NCI-H1694 (cell line): ENCODE measurements at regions not wholly inside any gene's neighbourhood (a gene's known extent, or its start where the extent isn't known, plus 50 kb on each side); places are given as distances from the start of the nearest gene placed in this dataset.

Experiments
- DNase-seq: peaks from one replicate; lab custom pipeline; 2025; lab: John Stamatoyannopoulos, UW

GRCh38 chr17:12376276-12376675, 289.4 kb upstream of the MYOCD start:
- DNase-seq: no peak

GRCh38 chr17:12386225-12386624, 279.5 kb upstream of the MYOCD start:
- DNase-seq: no peak

DNA sequence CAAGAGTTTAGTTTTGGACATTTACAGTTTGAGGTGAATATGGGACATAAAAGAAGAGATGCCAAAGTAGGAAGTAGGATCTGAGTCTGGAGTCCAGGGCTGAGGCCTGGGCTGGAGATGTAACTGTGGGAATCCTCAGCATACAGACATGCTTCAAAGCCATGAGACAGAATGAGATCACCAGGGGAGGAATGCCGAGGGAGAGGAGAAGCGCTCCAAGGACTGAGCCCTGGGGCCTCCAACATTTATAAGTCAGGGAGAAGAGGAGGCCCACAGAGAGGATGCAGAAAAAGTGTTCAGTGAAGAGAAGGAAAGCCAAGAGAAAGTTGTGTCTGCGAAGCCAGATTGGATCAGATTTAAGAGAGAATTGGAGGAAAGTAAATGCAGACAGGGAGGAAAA, 277.5 kb upstream of the MYOCD start:
- DNase-seq: no peak

DNA sequence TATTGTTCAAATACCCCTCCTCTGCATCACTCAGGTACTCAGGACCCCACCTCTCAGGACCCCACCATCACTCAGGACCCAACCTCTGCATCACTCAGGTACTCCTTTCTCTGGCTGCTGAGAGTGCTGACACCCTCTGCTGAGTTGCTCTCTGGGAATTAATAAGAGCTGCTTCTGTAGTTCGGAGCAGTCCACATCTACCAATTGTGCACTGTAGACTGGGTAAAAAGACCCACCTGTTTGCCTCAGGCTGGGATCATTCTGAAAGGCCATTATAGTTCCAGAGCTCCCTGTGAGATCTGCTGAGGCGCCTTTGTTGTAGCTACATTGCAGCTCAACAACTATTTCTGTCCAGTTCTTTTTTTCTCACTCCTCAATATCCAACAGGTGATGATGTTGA, 276.3 kb upstream of the MYOCD start:
- DNase-seq: no peak

GRCh38 chr17:12390631-12391030, 275.1 kb upstream of the MYOCD start:
- no peak for DNase-seq

GRCh38 chr17:12391468-12391867, 274.2 kb upstream of the MYOCD start:
- no peak for DNase-seq

- peak; percentile 6 for DNase-seq
These were observed 269.8 kb upstream of the MYOCD start for GRCh38 chr17:12395733-12396354.

DNA sequence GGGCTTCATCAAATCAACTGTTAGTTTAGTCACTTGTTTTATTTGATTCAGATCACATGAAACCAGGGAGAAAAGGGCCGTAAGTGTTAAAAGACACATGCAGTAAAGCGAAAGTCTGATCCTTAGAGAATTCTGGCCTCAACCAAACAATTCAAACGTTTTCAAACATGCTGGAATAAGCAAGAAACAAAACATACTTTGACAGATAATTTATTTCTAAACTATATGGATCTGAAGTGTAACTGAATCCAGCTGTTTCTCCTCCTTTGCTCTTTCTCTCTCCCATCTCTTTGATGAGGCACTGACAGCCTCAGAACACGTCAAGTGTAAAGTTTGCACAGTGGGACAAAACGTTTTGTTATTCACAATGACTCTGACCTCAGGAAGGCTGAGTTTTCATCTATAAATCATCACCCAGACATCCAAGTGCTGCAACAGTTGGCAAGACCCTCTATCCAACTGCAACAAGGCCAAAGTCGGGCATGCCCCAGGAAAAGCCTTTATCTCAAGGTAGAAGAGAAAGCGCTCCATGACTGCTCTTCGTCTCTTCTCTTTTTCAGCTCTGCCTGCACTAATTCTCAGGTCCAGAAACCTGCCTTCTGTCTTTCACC, 267.1 kb upstream of the MYOCD start:
- no peak for DNase-seq

GRCh38 chr17:12402963-12403622, 262.6 kb upstream of the MYOCD start:
- DNase-seq: no peak

DNA sequence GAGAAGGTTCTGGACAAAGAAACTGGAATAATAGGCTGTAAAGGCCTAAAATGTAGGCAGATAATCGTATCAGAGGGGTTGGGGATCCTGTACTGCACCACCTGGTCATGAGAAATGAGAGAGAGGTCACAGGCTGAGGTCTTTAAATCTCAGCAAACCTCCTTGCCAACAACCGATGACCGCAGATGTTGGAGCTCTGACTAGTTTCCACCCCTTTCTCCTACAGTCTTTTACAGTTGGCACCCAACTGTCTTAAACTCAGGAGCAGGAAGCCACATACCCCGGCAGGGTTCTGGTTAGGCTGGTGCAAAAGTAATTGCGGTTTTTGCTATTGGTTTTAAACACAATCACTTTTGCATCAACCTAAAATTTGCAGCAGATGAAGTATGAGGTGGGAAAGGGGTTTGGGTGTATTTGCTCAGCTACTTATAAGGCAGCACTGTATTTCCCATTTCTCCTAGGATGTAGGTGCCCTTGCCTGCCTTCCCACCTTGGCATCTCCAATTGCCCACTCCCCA, 261.8 kb upstream of the MYOCD start:
- no peak for DNase-seq

DNA sequence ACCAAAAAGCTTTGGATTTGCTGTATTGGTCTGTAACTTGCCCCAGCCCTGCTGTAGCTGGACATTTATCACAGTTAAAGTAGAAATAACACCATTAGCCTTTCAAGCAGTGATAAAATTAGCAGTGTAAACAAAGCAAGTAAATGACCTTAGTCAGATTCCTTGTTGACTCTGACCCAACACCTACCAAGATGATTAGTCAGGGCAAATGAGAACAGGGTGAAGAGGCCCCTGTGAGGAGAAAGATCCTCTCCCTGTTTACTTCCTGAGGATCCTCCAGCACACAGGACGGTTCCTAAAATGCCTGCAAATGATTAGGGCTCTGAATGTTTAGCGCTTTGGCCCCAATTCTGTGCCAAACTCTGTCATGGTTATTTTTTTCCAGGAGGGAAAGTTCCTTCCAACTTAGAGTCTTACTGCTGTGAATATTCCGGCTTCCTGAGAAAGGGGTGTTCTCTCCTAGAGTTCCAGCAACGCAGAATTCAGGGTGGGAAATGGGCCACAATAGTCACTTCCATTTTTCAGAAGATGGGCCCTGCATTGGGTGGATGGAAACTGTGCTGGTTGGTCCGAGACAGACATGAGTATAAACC, 259.0 kb upstream of the MYOCD start:
- DNase-seq: no peak

GRCh38 chr17:12407495-12408252, 258.0 kb upstream of the MYOCD start:
- DNase-seq: no peak

GRCh38 chr17:12409082-12409481, 256.6 kb upstream of the MYOCD start:
- DNase-seq: no peak

DNA sequence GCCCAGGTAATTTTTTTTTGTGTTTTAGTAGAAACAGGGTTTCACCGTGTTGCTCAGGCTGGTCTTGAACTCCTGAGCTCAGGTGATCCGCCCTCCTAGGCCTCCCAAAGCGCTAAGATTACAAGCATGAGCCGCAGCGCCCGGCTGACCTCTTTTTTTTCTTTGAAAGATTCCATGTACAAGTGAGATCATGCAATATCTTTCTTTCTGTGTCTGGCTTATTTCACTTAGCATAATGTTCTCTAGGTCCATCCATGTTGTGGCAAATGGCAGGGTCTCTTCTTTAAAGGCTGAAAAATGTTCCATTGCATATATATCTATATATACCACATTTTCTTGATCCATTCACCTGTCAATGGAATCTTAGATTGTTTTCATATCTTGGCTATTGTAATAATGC, 255.0 kb upstream of the MYOCD start:
- no peak for DNase-seq

- DNase-seq: no peak
These were observed 250.7 kb upstream of the MYOCD start for GRCh38 chr17:12415031-12415430.

- DNase-seq: no peak
These were observed 244.6 kb upstream of the MYOCD start for GRCh38 chr17:12421077-12421476.

- no peak for DNase-seq
These were observed 243.9 kb upstream of the MYOCD start for GRCh38 chr17:12421646-12422306.

DNA sequence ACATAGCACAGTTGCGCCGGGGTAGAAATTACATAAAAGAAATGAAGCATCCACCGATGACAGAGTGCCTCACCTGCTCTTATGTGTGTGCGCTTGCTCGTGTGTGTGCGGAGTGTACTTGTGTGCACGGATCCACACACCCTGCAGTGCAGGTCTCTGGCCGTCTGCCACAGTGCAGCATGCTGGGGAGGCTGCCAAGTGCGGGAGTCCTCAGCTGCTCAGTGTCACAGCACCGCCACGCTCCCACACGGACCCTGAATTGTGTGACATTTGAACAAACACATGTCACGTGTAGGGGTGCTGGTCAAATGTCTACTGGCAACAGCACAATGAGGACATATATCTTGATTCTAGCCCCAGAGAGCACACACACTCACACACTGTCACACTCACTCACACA, 243.0 kb upstream of the MYOCD start:
- no peak for DNase-seq

DNA sequence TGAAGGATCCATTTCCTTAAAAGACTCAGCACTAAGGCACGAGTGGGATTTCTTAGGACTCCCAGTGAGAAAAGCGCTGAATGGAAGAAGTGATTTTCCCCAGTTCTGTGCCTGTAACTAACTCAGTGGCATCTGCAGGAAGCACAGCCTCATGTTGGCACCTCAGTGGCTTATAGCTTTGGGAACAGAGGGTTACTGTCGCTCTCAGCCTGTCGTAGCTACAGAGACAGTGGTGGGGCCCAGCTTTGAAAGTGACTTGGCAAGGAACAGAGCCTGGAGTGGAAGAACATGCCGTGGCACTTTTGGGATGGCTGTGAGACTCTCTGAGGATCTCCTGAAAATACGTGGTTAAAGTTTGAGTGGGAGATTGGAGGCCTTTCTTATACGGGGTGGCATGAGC, 242.4 kb upstream of the MYOCD start:
- DNase-seq: no peak

GRCh38 chr17:12429116-12429515, 236.6 kb upstream of the MYOCD start:
- DNase-seq: no peak

DNA sequence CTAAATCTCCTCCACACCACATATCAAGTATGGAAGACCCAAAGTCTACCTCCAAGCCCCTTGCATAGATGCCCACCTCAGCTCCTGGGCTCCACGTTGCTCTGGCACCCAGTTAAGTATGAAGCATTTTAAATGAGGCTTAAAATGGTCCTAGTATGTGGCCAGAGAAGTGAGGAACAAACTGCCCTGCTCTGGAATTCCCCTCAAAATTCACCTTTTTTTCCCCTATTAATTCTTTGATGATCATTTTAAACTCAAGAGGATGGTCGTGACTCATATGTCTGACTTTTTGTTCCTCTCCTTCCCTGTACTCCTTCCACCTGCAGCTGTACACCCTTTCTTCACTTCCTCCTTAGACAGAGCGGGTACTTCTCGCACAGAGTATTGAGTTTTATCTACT, 234.5 kb upstream of the MYOCD start:
- no peak for DNase-seq

GRCh38 chr17:12438212-12438611, 227.5 kb upstream of the MYOCD start:
- DNase-seq: no peak
